Bronchial epithelial cell (primary cell): ENCODE measurements at regions not wholly inside any gene's neighbourhood (a gene's known extent, or its start where the extent isn't known, plus 50 kb on each side); places are given as distances from the start of the nearest gene placed in this dataset.

Source experiments
- DNase-seq: peaks from one replicate; pipeline ENCODE4 v3.0.0-alpha.2; 2010; ENCODE audit warnings: low read depth
- FAIRE-seq: peaks from 2 replicates; lab custom pipeline; 2011; peaks lifted over from hg19 to GRCh38; lab: Jason Lieb, UNC
- H3K27me3 ChIP-seq: 2 replicates; pipeline ENCODE4 v1.5.1; 2011; ENCODE audit warnings: low read length; ENCODE audit not compliant: control insufficient read depth, insufficient read depth
- H3K36me3 ChIP-seq: 2 replicates; pipeline ENCODE4 v1.5.1; 2011; ENCODE audit warnings: low read length; ENCODE audit not compliant: control insufficient read depth, insufficient read depth
- H3K4me3 ChIP-seq: 2 replicates; pipeline ENCODE4 v1.5.1; 2011; ENCODE audit warnings: mild to moderate bottlenecking, low read depth, low read length, control low read depth
- CTCF ChIP-seq: IDR thresholded peaks from 2 replicates; pipeline ENCODE4 v1.5.1; 2011; ENCODE audit warnings: mild to moderate bottlenecking, moderate library complexity, low read length, control low read depth, inconsistent platforms; ENCODE audit not compliant: insufficient read depth, severe bottlenecking

DNA sequence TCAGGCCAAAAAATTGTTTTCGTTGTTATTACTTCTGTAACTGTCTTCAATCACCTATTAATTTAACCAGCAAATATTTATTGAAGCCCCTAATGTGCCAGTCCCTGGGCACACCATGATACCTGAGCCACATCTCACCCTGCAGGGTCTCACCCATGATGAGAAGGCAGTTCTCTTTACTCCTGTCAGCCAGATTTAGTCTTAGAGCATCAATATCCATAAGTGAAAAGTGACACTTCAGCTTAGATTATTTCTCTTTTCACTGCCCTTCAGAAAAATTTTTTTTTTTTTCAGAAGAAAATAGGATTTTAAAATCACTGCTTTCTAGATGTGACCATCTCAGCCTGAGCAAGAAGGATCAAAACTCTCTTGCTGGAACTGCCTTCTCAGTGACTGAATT is 258.6 kb upstream of the NFE2L3 start:
- FAIRE-seq (no peak), DNase-seq (no peak)
- Histone ChIP-seq H3K27me3 (no peaks in the 10 kb centered on the region), H3K36me3 (no peaks in the 10 kb centered on the region), H3K4me3 (no peak overlapping the region)
- no peak for TF ChIP-seq CTCF

- DNase-seq (peak; percentile 87), FAIRE-seq (peak; percentile 36)
- no peaks in the 10 kb centered on the region for H3K27me3 ChIP-seq
- TF ChIP-seq CTCF = no peak
- H3K4me3 ChIP-seq = no peak overlapping the region
- no peaks in the 10 kb centered on the region for H3K36me3 ChIP-seq
Observed at GRCh38 chr7:25894002-25894901, 257.7 kb upstream of the NFE2L3 start.

- FAIRE-seq (no peak), DNase-seq (peak; percentile 29)
- Histone ChIP-seq H3K36me3 (no peaks in the 10 kb centered on the region), H3K27me3 (no peaks in the 10 kb centered on the region), H3K4me3 (no peak overlapping the region)
- peak; percentile 77 for TF ChIP-seq CTCF
Observed at GRCh38 chr7:25894902-25895791, 256.9 kb upstream of the NFE2L3 start.

GRCh38 chr7:25895792-25896171 is 256.2 kb upstream of the NFE2L3 start:
- FAIRE-seq = no peak
- TF ChIP-seq CTCF = no peak
- no peak overlapping the region for H3K4me3 ChIP-seq

GRCh38 chr7:25897261-25897782 is 254.7 kb upstream of the NFE2L3 start:
- DNase-seq = no peak
- no peak overlapping the region for H3K4me3 ChIP-seq
- TF ChIP-seq CTCF = no peak
- FAIRE-seq = no peak
- no peaks in the 10 kb centered on the region for H3K27me3 ChIP-seq
- no peaks in the 10 kb centered on the region for H3K36me3 ChIP-seq

More at GRCh38 chr7:25895792-25896171, 256.2 kb upstream of the NFE2L3 start:
- H3K36me3 ChIP-seq = no peaks in the 10 kb centered on the region
- H3K27me3 ChIP-seq = no peaks in the 10 kb centered on the region
- DNase-seq = no peak
